GM18858 (cell line): ENCODE measurements at regions not wholly inside any gene's neighbourhood (a gene's known extent, or its start where the extent isn't known, plus 50 kb on each side); places are given as distances from the start of the nearest gene placed in this dataset.

Experiments
- ATAC-seq: cut with Tn5 transposase; IDR thresholded peaks from one replicate; pipeline ENCODE4 v1.9.1; 2021; ENCODE audit not compliant: unreplicated experiment

DNA sequence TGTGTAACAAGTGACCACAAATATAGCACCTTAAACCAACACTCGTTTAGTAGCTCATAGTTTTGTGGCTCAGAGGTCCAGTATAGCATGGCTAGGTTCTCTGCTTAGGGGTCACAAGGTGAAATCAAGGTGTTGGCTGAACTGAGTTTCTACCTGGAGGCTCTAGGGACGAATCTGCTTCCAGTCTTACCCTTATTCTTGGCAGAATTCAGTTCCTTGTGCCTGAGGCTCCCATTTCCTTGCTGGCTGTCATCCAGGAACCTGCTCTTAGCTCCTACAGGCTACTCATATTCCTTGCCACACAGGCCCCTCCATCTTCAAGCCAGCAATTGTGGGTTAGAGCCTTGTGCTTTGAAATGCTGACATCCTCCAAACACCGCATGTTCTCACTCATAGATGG is 212.3 kb upstream of the CDH13 start:
- ATAC-seq = no peak

DNA sequence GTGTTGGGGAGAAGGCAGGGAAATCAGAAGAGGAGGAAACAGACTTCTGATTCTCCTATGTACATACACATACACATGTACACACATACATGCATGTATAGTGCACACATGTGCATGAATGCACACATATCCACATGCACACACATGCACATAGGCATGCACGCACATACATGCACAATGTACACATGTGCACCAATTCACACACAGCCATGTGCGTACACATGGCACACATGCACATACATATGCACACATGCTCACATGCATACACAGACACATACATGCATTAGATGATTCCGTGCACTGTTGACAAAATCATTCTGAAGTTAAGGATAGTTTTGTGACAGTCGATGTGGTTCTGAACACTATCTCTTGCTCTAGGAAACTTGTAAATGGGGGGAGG is 214.0 kb upstream of the CDH13 start:
- ATAC-seq = no peak

GRCh38 chr16:82405736-82406135 is 221.0 kb upstream of the CDH13 start:
- no peak for ATAC-seq

GRCh38 chr16:82404586-82405315 is 222.0 kb upstream of the CDH13 start:
- ATAC-seq = no peak

DNA sequence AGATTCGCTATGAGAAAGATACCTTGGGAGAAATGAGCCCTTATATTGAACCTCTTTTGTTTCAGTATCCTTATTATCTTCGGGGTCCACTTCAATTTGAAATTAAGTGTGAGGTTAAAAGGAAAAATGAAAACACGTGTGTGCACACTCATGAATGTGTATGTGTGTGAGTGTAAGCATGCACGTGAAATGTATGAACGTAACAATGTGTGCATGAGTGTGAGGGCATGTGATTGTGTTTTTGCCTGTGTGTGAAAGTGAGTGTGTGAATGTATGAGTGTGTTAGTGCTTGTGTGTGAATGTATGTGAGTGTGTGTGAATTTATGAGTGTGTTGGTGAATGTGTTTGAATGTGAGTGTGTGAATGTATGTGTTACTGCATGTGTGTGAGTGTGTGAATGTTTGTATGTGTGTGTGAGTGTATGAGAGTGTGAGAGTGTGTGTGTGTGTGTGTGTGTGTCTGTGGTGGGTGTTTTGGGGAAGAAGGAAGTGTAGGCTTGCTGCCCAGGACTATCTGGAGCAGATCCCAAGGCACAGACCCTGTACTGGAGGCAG is 224.0 kb upstream of the CDH13 start:
- no peak for ATAC-seq

DNA sequence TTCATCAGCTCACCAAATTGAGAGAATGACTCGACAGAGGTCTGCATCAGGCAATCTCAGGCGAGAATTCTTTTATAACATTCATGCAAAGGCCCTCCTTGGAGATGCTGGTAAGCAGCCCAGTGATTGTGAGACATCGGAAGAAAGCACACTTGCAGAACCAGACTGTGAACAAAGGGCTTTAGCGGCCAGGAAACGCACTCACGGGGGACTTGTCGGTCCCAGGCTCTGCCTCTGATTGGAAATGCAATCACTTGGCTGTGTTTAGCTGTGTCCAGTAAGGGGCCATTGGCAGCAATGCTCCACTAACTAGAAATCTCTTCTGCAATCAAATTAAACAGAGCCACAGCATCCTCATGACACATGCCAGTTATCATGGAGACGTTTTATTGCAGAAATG is 226.7 kb upstream of the CDH13 start:
- no peak for ATAC-seq

DNA sequence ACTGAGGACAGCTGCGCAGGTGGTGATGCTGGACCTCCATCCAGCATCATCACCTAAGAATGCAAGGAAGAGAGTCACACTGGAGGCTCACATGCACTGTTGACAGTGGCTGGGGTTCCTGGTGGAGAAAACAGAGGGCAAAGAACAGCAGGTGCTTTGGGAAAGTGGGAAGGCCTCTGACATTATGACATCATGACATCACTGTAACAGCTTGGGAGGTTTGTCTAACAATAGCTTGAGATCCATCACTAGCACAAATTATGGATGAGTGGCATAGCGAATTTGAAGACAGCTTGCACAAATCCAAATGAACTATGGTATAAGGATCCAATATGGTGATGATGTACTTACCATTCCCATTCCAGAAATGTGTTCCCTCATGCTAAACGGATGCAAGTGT is 226.5 kb upstream of the MPHOSPH6 start:
- no peak for ATAC-seq

GRCh38 chr16:82395212-82395611 is 225.2 kb upstream of the MPHOSPH6 start:
- no peak for ATAC-seq

- no peak for ATAC-seq
Measured at GRCh38 chr16:82391690-82392089, 221.7 kb upstream of the MPHOSPH6 start.

DNA sequence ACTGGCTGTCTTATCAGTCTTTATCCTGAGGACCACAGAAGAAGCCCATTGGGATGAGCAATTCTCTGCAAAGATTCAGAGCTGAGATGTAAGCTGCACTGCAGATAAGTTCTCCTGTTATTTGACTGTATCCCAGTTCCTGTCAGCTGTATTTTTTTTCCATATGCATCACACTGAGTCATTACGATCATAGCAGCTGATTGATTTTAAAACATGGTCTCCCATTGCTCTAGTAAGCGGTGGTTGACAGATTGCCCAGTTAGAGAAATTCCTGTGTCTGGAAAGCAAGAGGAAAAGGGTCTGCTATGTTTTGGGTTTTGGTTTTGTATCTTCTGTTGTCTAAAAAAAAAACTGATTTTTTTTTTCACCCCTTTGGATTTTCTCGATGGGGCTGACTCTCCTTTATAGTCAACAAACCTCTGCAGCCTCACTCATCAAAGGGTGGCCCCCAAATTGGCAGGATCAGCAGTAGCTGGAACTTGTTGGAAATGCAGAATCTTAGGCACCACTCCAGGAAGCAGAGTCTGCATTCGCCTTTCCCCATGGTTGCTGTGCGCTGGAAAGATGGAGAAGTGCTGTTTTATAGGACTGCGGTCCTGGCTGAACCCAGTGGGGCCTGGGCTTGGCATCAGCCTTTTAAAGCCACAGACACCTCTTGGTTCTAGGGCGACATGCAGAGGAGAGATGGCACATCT is 220.1 kb upstream of the MPHOSPH6 start:
- ATAC-seq = no peak

GRCh38 chr16:82386761-82387160 is 216.7 kb upstream of the MPHOSPH6 start:
- ATAC-seq = no peak

DNA sequence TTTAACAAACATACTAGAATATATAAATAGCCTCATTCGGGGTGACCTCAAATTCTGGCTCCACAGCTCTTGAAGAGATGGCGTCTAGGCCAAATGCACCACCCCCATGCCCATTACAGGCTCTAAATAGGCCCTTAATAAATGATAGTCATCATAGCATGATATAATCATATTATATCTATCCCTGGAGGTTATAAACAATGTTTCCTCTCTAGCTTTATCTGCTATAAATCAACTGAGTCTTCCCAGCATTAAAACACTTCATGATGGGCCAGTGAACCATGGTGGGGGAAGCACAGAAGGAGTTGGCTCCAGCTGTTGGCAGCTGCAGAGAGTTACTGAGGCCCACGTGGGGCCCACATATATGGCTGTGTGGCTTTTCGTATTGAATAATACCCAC is 214.9 kb upstream of the MPHOSPH6 start:
- ATAC-seq = no peak

DNA sequence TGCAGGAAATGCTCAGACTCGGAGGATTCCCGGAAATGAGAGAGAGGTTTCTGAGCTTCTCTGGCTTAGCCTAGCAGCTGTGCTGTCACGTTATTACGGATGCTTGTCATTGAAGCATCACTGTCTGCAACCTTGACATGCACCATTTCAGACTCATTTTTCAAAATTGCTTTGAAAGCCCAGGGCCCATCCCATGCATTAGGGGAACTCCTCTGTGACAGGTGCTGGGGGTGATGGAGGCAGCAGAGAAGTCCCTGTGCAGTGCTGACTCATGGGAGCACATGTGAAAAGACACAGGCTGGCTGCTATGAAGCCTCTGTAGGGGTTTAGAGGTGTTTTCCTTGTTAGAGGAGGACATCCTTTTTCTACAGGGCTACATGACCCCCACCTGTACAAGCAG is 214.0 kb upstream of the MPHOSPH6 start:
- ATAC-seq = no peak

- ATAC-seq = no peak
Measured at GRCh38 chr16:82382521-82382920, 212.5 kb upstream of the MPHOSPH6 start.

GRCh38 chr16:82379551-82379950 is 209.5 kb upstream of the MPHOSPH6 start:
- no peak for ATAC-seq

GRCh38 chr16:82373976-82374375 is 204.0 kb upstream of the MPHOSPH6 start:
- no peak for ATAC-seq

- ATAC-seq = no peak
Measured at GRCh38 chr16:82370282-82370681, 200.3 kb upstream of the MPHOSPH6 start.

DNA sequence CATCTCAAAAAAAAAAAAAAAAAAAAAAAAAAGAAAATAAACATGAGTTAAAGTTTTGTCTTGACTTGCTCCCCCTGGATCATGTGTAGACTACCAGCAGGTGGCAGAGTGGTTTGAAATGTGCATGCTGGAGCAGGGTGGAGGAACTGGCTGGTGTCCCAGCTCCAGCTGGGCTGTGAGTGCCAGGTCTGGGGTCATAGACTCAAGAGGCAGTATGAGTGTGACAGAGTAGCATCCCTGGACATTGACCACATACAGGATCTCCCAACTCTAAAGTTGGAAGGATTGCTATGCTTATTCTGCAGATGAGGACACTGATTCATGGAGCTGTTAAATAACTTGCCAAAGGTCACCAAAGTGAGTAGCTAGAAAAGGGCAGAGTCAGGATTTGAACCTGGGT is 198.0 kb upstream of the MPHOSPH6 start:
- no peak for ATAC-seq

DNA sequence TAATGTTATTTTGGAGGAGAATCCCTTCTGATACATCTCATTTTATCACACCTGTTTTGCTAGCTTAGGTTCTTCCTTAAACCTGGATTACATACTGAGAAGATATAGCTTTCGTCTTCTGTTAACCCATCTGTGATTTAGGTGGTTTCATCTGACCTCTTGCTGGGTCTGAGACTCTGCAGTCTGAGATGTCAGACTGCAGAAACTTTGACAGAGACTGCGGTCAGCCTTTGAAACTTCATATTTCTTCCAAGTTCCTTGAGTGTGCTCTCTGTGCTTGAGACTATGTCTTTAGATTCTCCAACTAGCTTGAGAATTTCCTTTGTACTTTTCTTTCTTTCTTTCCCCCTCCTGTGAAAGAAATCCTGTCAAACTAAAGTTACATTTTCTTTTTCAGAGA is 196.4 kb upstream of the MPHOSPH6 start:
- no peak for ATAC-seq

DNA sequence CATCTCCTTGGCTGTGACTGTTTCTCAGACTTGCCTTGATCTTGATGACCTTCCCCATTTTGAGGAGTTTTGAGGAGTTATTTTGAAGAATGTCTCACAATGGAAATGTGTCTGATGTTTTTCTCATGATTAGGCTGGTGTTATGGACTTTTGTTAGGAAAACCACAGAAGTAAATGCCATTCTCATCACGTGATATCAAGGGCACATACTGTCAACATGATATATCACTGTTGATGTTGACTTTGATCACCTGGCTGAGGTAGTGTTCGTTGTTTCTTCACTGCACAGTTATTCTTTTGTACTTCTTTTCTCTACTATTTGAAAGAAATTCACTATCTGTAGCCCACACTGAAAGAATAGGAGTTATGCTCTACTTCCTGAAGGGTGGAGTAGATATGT is 194.7 kb upstream of the MPHOSPH6 start:
- ATAC-seq = no peak

DNA sequence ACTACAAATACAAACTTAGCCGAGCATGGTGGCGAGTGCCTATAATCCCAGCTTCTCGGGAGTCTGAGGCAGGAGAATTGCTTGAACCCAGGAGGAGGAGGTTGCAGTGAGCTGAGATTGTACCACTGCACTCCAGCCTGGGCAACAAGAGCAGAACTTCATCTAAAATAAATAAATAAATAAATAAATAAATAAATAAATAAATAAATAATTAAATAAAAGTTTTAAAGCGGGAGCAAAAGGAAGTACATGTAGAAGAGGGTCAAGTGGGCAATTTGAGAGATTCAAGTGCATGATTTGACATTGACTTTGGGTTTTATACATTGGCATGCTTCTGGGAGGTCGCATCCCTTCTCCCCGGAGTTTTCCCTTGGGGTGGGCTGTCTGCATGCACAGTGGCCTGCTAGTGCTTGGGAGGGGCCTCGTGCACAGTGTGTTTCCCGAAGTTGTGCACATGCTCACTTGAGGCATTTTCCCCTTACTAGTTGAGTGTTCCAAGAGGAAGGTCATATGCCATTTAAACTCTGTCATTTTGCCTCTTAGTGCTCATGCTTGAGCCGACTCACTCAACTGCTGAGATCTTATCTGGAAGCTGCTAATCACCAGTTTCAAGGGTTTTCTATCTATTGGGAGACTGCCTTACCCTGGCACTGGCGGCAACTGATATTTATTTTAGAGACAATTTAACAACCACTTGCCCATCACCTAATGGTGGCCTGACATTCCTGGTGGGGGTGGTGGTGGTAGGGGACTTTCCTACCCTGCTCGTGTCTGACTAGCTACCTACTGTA is 193.2 kb upstream of the MPHOSPH6 start:
- no peak for ATAC-seq

- ATAC-seq = no peak
Measured at GRCh38 chr16:82361885-82362284, 191.9 kb upstream of the MPHOSPH6 start.
